B cell (primary cell): ENCODE measurements at regions not wholly inside any gene's neighbourhood (a gene's known extent, or its start where the extent isn't known, plus 50 kb on each side); places are given as distances from the start of the nearest gene placed in this dataset.

Source experiments
- ATAC-seq: fragments of 200-7000 bp; cut with Tn5 transposase; one replicate; pipeline ENCODE4 v1.10.0; 2021; ENCODE audit warnings: low read depth, mild to moderate bottlenecking, moderate number of reproducible peaks, moderate library complexity
- CTCF ChIA-PET: fragments of 350-600 bp; sonication (Branson Sonifier 250); formaldehyde crosslinking; loops from one replicate; lab custom pipeline; 2021; ENCODE audit warnings: antibody characterized with exemption, inconsistent platforms; lab: Charles Lee
- POLR2A ChIA-PET: fragments of 350-600 bp; sonication (Branson Sonifier 250); formaldehyde crosslinking; loops from one replicate; lab custom pipeline; 2021; ENCODE audit warnings: antibody characterized with exemption; lab: Charles Lee
- DNase-seq: peaks from one replicate; pipeline ENCODE4 v3.0.0; 2013
- H2AFZ ChIP-seq: 2 replicates; pipeline ENCODE4 v1.6.1; 2012; ENCODE audit warnings: mild to moderate bottlenecking, low read depth, low read length; ENCODE audit not compliant: insufficient read depth, poor library complexity, severe bottlenecking
- H3K27ac ChIP-seq, 2 donors: 1 replicate in 1 of 2; 2 replicates in 1 of 2; pipeline ENCODE4 v1.5.1; 2012 to 2013; ENCODE audit warnings: low read length in 2 of 2, mild to moderate bottlenecking in 2 of 2, moderate library complexity in 1 of 2
- H3K27me3 ChIP-seq, 4 experiments: fragments of 200-600 bp in 1 of 4; sonication (generic) in 1 of 4; replicated peaks in 1 of 4; 1 replicate in 2 of 4; 2 replicates in 2 of 4; pipeline versions ENCODE4 v1.6.1 to v1.7.0; 2013 to 2016; ENCODE audit warnings: low read length in 3 of 4, mild to moderate bottlenecking in 2 of 4, mixed read lengths in 1 of 4, moderate library complexity in 1 of 4; ENCODE audit not compliant: insufficient read depth in 4 of 4, control insufficient read depth in 3 of 4; ENCODE audit errors: control extremely low read depth in 1 of 4
- H3K36me3 ChIP-seq, 2 experiments: replicated peaks in 1 of 2; 1 replicate in 1 of 2; 2 replicates in 1 of 2; pipeline versions ENCODE4 v1.6.1 to v1.7.1; 2013; ENCODE audit warnings: low read length in 1 of 2; ENCODE audit not compliant: insufficient read depth in 2 of 2, control insufficient read depth in 1 of 2; ENCODE audit errors: control extremely low read depth in 1 of 2, extremely low read depth in 1 of 2
- H3K4me1 ChIP-seq, 2 donors: fragments of 200-600 bp in 1 of 2; sonication (generic) in 1 of 2; 1 replicate in 1 of 2; 2 replicates in 1 of 2; pipeline versions ENCODE4 v1.5.1 to v1.6.1; 2013 to 2017; ENCODE audit warnings: low read length in 2 of 2; ENCODE audit not compliant: control insufficient read depth in 2 of 2, insufficient read depth in 2 of 2
- H3K4me2 ChIP-seq: replicated peaks from 2 replicates; pipeline ENCODE3; 2012; ENCODE audit warnings: mild to moderate bottlenecking, low read depth, low read length; ENCODE audit not compliant: poor library complexity, severe bottlenecking
- H3K4me3 ChIP-seq, 5 experiments: fragments of 200-600 bp in 1 of 5; sonication (generic) in 1 of 5; 1 replicate in 3 of 5; 2 replicates in 2 of 5; pipeline versions ENCODE4 v1.5.1 to v1.7.0; 2011 to 2016; ENCODE audit warnings: low read length in 4 of 5, mild to moderate bottlenecking in 4 of 5, low read depth in 2 of 5, control low read depth in 1 of 5, moderate library complexity in 1 of 5; ENCODE audit not compliant: insufficient read depth in 1 of 5; ENCODE audit errors: control extremely low read depth in 1 of 5, extremely low read depth in 1 of 5
- H3K79me2 ChIP-seq: fragments of 200-600 bp; sonication (generic); one replicate; pipeline ENCODE4 v1.6.0; 2016; ENCODE audit warnings: low read length; ENCODE audit not compliant: control insufficient read depth, insufficient read depth
- H3K9ac ChIP-seq: fragments of 200-600 bp; sonication (generic); 2 replicates; pipeline ENCODE4 v1.6.1; 2017; ENCODE audit warnings: mild to moderate bottlenecking, low read length, moderate library complexity
- H3K9me3 ChIP-seq, 3 donors: one replicate each; pipeline versions ENCODE4 v1.6.1 to v1.7.1; 2013; ENCODE audit warnings: low read length in 2 of 3; ENCODE audit not compliant: control insufficient read depth in 2 of 3, insufficient read depth in 1 of 3; ENCODE audit errors: control extremely low read depth in 1 of 3
- H4K20me1 ChIP-seq: 2 replicates; pipeline ENCODE4 v1.6.0; 2012; ENCODE audit warnings: mild to moderate bottlenecking, low read length; ENCODE audit not compliant: insufficient read depth, control insufficient read depth, poor library complexity, severe bottlenecking
- H3K27ac Mint-ChIP-seq: one replicate; pipeline ENCODE4 v1.8.0; 2021; ENCODE audit warnings: mixed read lengths
- H3K27me3 Mint-ChIP-seq: one replicate; pipeline ENCODE4 v1.8.0; 2021; ENCODE audit warnings: mixed read lengths
- H3K4me1 Mint-ChIP-seq: one replicate; pipeline ENCODE4 v1.8.0; 2021; ENCODE audit warnings: mixed read lengths
- H3K4me3 Mint-ChIP-seq: one replicate; pipeline ENCODE4 v1.8.0; 2021; ENCODE audit warnings: mixed read lengths
- H3K9me3 Mint-ChIP-seq: one replicate; pipeline ENCODE4 v1.8.0; 2022; ENCODE audit warnings: mixed read lengths; ENCODE audit not compliant: insufficient read depth
- EZH2 ChIP-seq: IDR thresholded peaks from 2 replicates; pipeline ENCODE4 v1.6.1; 2012; ENCODE audit warnings: borderline replicate concordance, low read depth, mild to moderate bottlenecking, moderate library complexity, low read length; ENCODE audit not compliant: insufficient read depth, poor library complexity, severe bottlenecking
- WGBS: methylation state at CpG from one replicate; pipeline ENCODE4 v1.1.5; 2013; ENCODE audit warnings: missing lambda C conversion rate; ENCODE audit not compliant: insufficient coverage; 5-methylcytosine and 5-hydroxymethylcytosine counted together
- intact Hi-C: fragments of 100-400 bp; cut with micrococcal nuclease; formaldehyde crosslinking; loops from one replicate; pipeline ENCODE4 v1.10.0; 2022
- TF ChIP-seq, protein P1 (sequence below): fragments of 200-600 bp; IDR thresholded peaks from one replicate; pipeline ENCODE4 v1.8.0; 2022; ENCODE audit warnings: antibody characterized with exemption, mild to moderate bottlenecking

DNA sequence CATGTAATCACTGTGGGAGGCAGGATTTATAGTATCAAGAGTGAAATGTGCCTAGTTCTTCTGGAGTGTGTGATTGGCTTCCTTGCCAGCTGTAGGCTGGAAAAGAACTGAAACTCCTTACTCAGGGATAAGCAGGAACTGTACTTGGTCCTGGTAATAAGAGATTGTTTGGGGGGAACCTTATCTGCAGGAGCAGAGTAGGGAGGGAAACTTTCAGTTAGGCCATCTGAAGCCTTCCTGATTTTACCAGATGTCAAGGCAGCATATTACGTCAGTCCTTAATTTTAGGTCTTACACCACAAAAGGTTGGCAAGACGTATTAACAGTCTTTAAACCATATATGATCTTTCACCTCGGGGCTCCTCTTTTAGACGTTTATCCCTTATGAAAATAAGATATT, 231.5 kb upstream of the FMR1 start:
- H2AFZ ChIP-seq, result no peak overlapping the region
- H3K27me3 Mint-ChIP-seq, result no peaks in the 10 kb centered on the region
- H3K4me1 Mint-ChIP-seq, result no peaks in the 10 kb centered on the region
- no peaks in the 10 kb centered on the region for H3K4me1 ChIP-seq
- H3K36me3 ChIP-seq, result no peaks in the 10 kb centered on the region
- H3K27ac ChIP-seq, result no peak overlapping the region
- no peak overlapping the region for H3K9ac ChIP-seq
- H3K79me2 ChIP-seq, result no peaks in the 10 kb centered on the region
- ChIA-PET POLR2A (no interaction called here), CTCF (no interaction called here)
- DNase-seq (no peak), ATAC-seq (no peak)
- H3K4me3 Mint-ChIP-seq, result no peak overlapping the region
- H4K20me1 ChIP-seq, result no peaks in the 10 kb centered on the region
- H3K9me3 Mint-ChIP-seq, result no peaks in the 10 kb centered on the region
- no peak overlapping the region for H3K4me3 ChIP-seq
- intact Hi-C loops, result no loop called here
- H3K27me3 ChIP-seq, result no peaks in the 10 kb centered on the region
- no peak overlapping the region for H3K4me2 ChIP-seq
- H3K27ac Mint-ChIP-seq, result no peak overlapping the region
- no peaks in the 10 kb centered on the region for H3K9me3 ChIP-seq
- TF ChIP-seq EZH2, result no peak
- TF ChIP-seq, protein P1, sequence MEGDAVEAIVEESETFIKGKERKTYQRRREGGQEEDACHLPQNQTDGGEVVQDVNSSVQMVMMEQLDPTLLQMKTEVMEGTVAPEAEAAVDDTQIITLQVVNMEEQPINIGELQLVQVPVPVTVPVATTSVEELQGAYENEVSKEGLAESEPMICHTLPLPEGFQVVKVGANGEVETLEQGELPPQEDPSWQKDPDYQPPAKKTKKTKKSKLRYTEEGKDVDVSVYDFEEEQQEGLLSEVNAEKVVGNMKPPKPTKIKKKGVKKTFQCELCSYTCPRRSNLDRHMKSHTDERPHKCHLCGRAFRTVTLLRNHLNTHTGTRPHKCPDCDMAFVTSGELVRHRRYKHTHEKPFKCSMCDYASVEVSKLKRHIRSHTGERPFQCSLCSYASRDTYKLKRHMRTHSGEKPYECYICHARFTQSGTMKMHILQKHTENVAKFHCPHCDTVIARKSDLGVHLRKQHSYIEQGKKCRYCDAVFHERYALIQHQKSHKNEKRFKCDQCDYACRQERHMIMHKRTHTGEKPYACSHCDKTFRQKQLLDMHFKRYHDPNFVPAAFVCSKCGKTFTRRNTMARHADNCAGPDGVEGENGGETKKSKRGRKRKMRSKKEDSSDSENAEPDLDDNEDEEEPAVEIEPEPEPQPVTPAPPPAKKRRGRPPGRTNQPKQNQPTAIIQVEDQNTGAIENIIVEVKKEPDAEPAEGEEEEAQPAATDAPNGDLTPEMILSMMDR, result no peak
- WGBS, result no CpG with 5 or more reads among the region's 4 CpGs

DNA sequence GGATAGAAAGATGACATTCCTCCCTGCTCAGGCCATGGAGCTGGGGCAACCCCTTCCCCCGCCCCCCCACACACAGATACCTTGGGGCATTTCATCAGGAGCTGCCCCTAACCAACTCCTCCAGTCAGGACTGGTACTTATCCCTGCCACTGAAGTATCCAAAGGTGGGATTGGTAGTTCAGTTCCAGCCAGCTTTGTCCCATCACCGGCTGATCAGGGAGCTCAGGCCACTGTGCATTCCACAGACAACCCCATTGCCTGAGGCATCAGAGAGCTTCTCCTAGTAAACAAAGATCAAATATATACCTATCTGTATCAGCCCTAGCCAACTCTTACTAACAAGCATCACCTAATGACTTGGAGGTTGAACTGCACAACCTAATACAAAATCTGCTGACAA, 218.2 kb upstream of the FMR1 start:
- no peaks in the 10 kb centered on the region for H3K36me3 ChIP-seq
- no peaks in the 10 kb centered on the region for H4K20me1 ChIP-seq
- no peaks in the 10 kb centered on the region for H3K79me2 ChIP-seq
- TF ChIP-seq, protein P1, result no peak
- peaks cover 0 to 6% (median 0%) of the 10 kb centered on the region in 3 donors for H3K9me3 ChIP-seq
- no peaks in the 10 kb centered on the region for H3K4me1 ChIP-seq
- H3K27ac ChIP-seq, result no peak overlapping the region
- Mint-ChIP-seq H3K27me3 (no peaks in the 10 kb centered on the region), H3K9me3 (peaks cover 5% of the 10 kb centered on the region), H3K4me3 (no peak overlapping the region), H3K4me1 (no peaks in the 10 kb centered on the region), H3K27ac (no peak overlapping the region)
- H3K4me3 ChIP-seq, result no peak overlapping the region
- intact Hi-C loops, result no loop called here
- ChIA-PET POLR2A (no interaction called here), CTCF (no interaction called here)
- no peaks in the 10 kb centered on the region for H3K27me3 ChIP-seq
- H3K9ac ChIP-seq, result no peak overlapping the region
- no peak overlapping the region for H2AFZ ChIP-seq
- H3K4me2 ChIP-seq, result no peak overlapping the region
- WGBS, result no CpG with 5 or more reads among the region's 2 CpGs
- ATAC-seq (no peak), DNase-seq (no peak)
